OCI-LY7 (cell line): ENCODE measurements at regions not wholly inside any gene's neighbourhood (a gene's known extent, or its start where the extent isn't known, plus 50 kb on each side); places are given as distances from the start of the nearest gene placed in this dataset.

Experiments
- EZH2phosphoT487 ChIP-seq: fragments of 200-600 bp; sonication (generic); IDR thresholded peaks from 2 replicates; pipeline ENCODE4 v1.6.1; 2018; ENCODE audit warnings: low read depth, borderline replicate concordance, mild to moderate bottlenecking, mixed run types, antibody characterized with exemption, low read length, moderate library complexity, mixed read lengths
- TF ChIP-seq, protein P1 (sequence below): fragments of 200-600 bp; sonication (generic); conservative IDR thresholded peaks from 2 replicates; pipeline ENCODE4 v1.5.1; 2014; ENCODE audit warnings: mild to moderate bottlenecking, antibody characterized with exemption, low read length, moderate library complexity, mixed read lengths

DNA sequence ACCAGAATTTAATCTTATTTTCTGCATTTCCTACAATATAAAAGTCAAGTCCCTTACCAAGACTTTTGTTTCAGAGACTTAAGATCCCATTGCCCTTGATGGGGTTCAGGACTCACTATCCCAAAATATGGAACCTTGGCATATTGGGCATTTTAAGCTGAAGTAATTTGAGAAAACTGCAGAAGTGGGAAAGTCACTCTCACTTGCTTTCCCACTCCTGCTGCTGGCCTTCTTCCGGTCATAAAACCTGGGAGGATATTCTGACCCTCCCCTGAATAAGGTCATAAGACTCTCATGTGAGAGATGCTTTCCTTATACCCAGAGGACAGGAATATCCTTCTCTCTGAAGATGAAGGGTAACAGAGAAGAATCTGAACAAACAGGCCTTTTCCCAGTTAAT is 92.8 kb upstream of the IFNGR1 start:
- TF ChIP-seq, protein P1, sequence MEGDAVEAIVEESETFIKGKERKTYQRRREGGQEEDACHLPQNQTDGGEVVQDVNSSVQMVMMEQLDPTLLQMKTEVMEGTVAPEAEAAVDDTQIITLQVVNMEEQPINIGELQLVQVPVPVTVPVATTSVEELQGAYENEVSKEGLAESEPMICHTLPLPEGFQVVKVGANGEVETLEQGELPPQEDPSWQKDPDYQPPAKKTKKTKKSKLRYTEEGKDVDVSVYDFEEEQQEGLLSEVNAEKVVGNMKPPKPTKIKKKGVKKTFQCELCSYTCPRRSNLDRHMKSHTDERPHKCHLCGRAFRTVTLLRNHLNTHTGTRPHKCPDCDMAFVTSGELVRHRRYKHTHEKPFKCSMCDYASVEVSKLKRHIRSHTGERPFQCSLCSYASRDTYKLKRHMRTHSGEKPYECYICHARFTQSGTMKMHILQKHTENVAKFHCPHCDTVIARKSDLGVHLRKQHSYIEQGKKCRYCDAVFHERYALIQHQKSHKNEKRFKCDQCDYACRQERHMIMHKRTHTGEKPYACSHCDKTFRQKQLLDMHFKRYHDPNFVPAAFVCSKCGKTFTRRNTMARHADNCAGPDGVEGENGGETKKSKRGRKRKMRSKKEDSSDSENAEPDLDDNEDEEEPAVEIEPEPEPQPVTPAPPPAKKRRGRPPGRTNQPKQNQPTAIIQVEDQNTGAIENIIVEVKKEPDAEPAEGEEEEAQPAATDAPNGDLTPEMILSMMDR = no peak
- no peak for TF ChIP-seq EZH2phosphoT487
